Smooth muscle cell (in vitro differentiated cells): ENCODE measurements at regions not wholly inside any gene's neighbourhood (a gene's known extent, or its start where the extent isn't known, plus 50 kb on each side); places are given as distances from the start of the nearest gene placed in this dataset.

Experiments used
- DNase-seq: peaks from one replicate; lab custom pipeline; 2025; ENCODE audit not compliant: unreplicated experiment; lab: John Stamatoyannopoulos, UW
- H2AFZ ChIP-seq: fragments of 200-600 bp; sonication (generic); 2 replicates; pipeline ENCODE4 v1.6.0; 2016; ENCODE audit warnings: antibody characterized with exemption, low read depth, mild to moderate bottlenecking
- H3F3A ChIP-seq: fragments of 200-600 bp; sonication (generic); 2 replicates; pipeline ENCODE4 v1.6.0; 2017; ENCODE audit warnings: antibody characterized with exemption, low read depth
- H3K27ac ChIP-seq: fragments of 200-600 bp; sonication (generic); 2 replicates; pipeline ENCODE4 v1.5.1; 2016; ENCODE audit warnings: low read depth, mild to moderate bottlenecking
- H3K27me3 ChIP-seq: fragments of 200-600 bp; sonication (generic); 2 replicates; pipeline ENCODE4 v1.6.1; 2016; ENCODE audit warnings: low read depth, mild to moderate bottlenecking
- H3K36me3 ChIP-seq: fragments of 200-600 bp; sonication (generic); 2 replicates; pipeline ENCODE4 v1.5.1; 2016; ENCODE audit warnings: low read depth
- H3K4me1 ChIP-seq: fragments of 200-600 bp; sonication (generic); 2 replicates; pipeline ENCODE4 v1.5.1; 2016; ENCODE audit warnings: low read depth
- H3K4me2 ChIP-seq: fragments of 200-600 bp; sonication (generic); 2 replicates; pipeline ENCODE4 v1.6.0; 2016; ENCODE audit warnings: mild to moderate bottlenecking
- H3K4me3 ChIP-seq: fragments of 200-600 bp; sonication (generic); 2 replicates; pipeline ENCODE4 v1.5.1; 2016; ENCODE audit warnings: mild to moderate bottlenecking
- H3K79me2 ChIP-seq: fragments of 200-600 bp; sonication (generic); 2 replicates; pipeline ENCODE4 v1.6.0; 2016; ENCODE audit warnings: low read depth, mild to moderate bottlenecking
- H3K9ac ChIP-seq: fragments of 200-600 bp; sonication (generic); 2 replicates; pipeline ENCODE4 v1.6.0; 2016; ENCODE audit warnings: low read depth
- H3K9me3 ChIP-seq: fragments of 200-600 bp; sonication (generic); replicated peaks from 2 replicates; pipeline ENCODE4 v1.5.1; 2016; ENCODE audit warnings: low read depth
- H4K20me1 ChIP-seq: fragments of 200-600 bp; sonication (generic); 2 replicates; pipeline ENCODE4 v1.6.0; 2016; ENCODE audit warnings: low read depth
- CTCF ChIP-seq: fragments of 200-600 bp; sonication (generic); IDR thresholded peaks from 2 replicates; pipeline ENCODE4 v1.5.1; 2017; ENCODE audit warnings: borderline replicate concordance, mild to moderate bottlenecking, antibody characterized with exemption; ENCODE audit not compliant: insufficient read depth, poor library complexity, severe bottlenecking
- WGBS: methylation state at CpG from one replicate; pipeline ENCODE4 v1.1.7; 2016; ENCODE audit warnings: low lambda C conversion rate; 5-methylcytosine and 5-hydroxymethylcytosine counted together

- H3K79me2 ChIP-seq: no peaks in the 10 kb centered on the region
- no peak overlapping the region for H3K4me3 ChIP-seq
- H3F3A ChIP-seq: no peaks in the 10 kb centered on the region
- no peak for TF ChIP-seq CTCF
- no peak overlapping the region for H3K9ac ChIP-seq
- no peaks in the 10 kb centered on the region for H4K20me1 ChIP-seq
- H3K4me2 ChIP-seq: no peak overlapping the region
- H2AFZ ChIP-seq: no peak overlapping the region
- no peaks in the 10 kb centered on the region for H3K36me3 ChIP-seq
- H3K4me1 ChIP-seq: no peaks in the 10 kb centered on the region
- no peak for DNase-seq
- H3K27ac ChIP-seq: no peak overlapping the region
- H3K9me3 ChIP-seq: no peaks in the 10 kb centered on the region
- WGBS: 87% methylated on average over 4 of the region's 4 CpGs
- H3K27me3 ChIP-seq: peaks cover 62% of the 10 kb centered on the region
Measured at GRCh38 chr21:32900814-32901213, 124.9 kb upstream of the OLIG2 start.

- no peak overlapping the region for H3K9ac ChIP-seq
- H4K20me1 ChIP-seq: no peaks in the 10 kb centered on the region
- peaks cover 17% of the 10 kb centered on the region for H3K27me3 ChIP-seq
- no peak overlapping the region for H3K27ac ChIP-seq
- no peaks in the 10 kb centered on the region for H3K79me2 ChIP-seq
- H3K9me3 ChIP-seq: no peaks in the 10 kb centered on the region
- H3K4me1 ChIP-seq: no peaks in the 10 kb centered on the region
- no peak overlapping the region for H3K4me3 ChIP-seq
- no peak for TF ChIP-seq CTCF
- H3F3A ChIP-seq: no peaks in the 10 kb centered on the region
- H3K4me2 ChIP-seq: no peak overlapping the region
- WGBS: 84% methylated on average over 3 of the region's 3 CpGs
- no peak overlapping the region for H2AFZ ChIP-seq
- no peak for DNase-seq
- no peaks in the 10 kb centered on the region for H3K36me3 ChIP-seq
Measured at GRCh38 chr21:32907521-32907920, 118.2 kb upstream of the OLIG2 start.

- no peak overlapping the region for H3K27ac ChIP-seq
- H2AFZ ChIP-seq: no peak overlapping the region
- no peaks in the 10 kb centered on the region for H3F3A ChIP-seq
- TF ChIP-seq CTCF: no peak
- no peaks in the 10 kb centered on the region for H3K9me3 ChIP-seq
- H3K9ac ChIP-seq: no peak overlapping the region
- no peaks in the 10 kb centered on the region for H4K20me1 ChIP-seq
- no peak overlapping the region for H3K4me3 ChIP-seq
- H3K27me3 ChIP-seq: peaks cover 8% of the 10 kb centered on the region
- H3K4me1 ChIP-seq: no peaks in the 10 kb centered on the region
- whole genome bisulfite sequencing: 56% methylated on average over 3 of the region's 3 CpGs
- H3K79me2 ChIP-seq: no peaks in the 10 kb centered on the region
- H3K4me2 ChIP-seq: no peak overlapping the region
- DNase-seq: no peak
- H3K36me3 ChIP-seq: no peaks in the 10 kb centered on the region
Measured at GRCh38 chr21:32908534-32908933, 117.2 kb upstream of the OLIG2 start.

- TF ChIP-seq CTCF: no peak
- Histone ChIP-seq H2AFZ (no peak overlapping the region), H3K4me3 (no peak overlapping the region), H3K4me2 (no peak overlapping the region), H3K9ac (no peak overlapping the region), H3K36me3 (no peaks in the 10 kb centered on the region), H3K27me3 (no peaks in the 10 kb centered on the region), H3F3A (no peaks in the 10 kb centered on the region), H3K4me1 (no peaks in the 10 kb centered on the region), H3K9me3 (no peaks in the 10 kb centered on the region), H4K20me1 (no peaks in the 10 kb centered on the region), H3K79me2 (no peaks in the 10 kb centered on the region), H3K27ac (no peak overlapping the region)
- no peak for DNase-seq
- WGBS: 60% methylated on average over 5 of the region's 5 CpGs
Measured at GRCh38 chr21:32909393-32909792, 116.3 kb upstream of the OLIG2 start.
